HepG2 (cell line): ENCODE measurements at regions not wholly inside any gene's neighbourhood (a gene's known extent, or its start where the extent isn't known, plus 50 kb on each side); places are given as distances from the start of the nearest gene placed in this dataset.

Experiments used
- ATAC-seq: fragments of 200-7000 bp; cut with Tn5 transposase; 3 replicates; pipeline ENCODE4 v1.9.1; 2020; ENCODE audit warnings: mild to moderate bottlenecking, moderate library complexity
- BruUV-seq: library from RNA; stranded (reverse); fragments of 400-500 nt; replicated peaks from 2 replicates; lab custom pipeline; 2021; lab: Mats Ljungman, UMichigan
- CTCF ChIA-PET: fragments of 300-600 bp; formaldehyde crosslinking; extraction: SDS; loops from one replicate; lab custom pipeline; 2021; ENCODE audit warnings: low total read pairs, inconsistent platforms, low intra/inter-chr PET ratio; lab: Yijun Ruan, JAX
- POLR2A ChIA-PET: fragments of 350-600 bp; sonication (Branson Sonifier 250); formaldehyde crosslinking; loops from one replicate; lab custom pipeline; 2020; ENCODE audit warnings: antibody characterized with exemption, inconsistent platforms; lab: Yijun Ruan, JAX
- DNase-seq: peaks from one replicate; pipeline ENCODE4 v3.0.0-alpha.2; 2015; ENCODE audit warnings: low spot score
- FAIRE-seq: peaks from 3 replicates; lab custom pipeline; 2011; peaks lifted over from hg19 to GRCh38; lab: Jason Lieb, UNC
- H2AFZ ChIP-seq: one replicate; pipeline ENCODE4 v1.6.1; 2011; ENCODE audit warnings: low read length, inconsistent platforms
- H3K27ac ChIP-seq: fragments of 300-600 bp; 3 replicates; pipeline ENCODE4 v1.8.0; 2011; ENCODE audit warnings: mixed run types, mild to moderate bottlenecking, mixed read lengths, low read length, inconsistent platforms; ENCODE audit not compliant: insufficient read depth; ENCODE audit errors: extremely low read length
- H3K27me3 ChIP-seq, 2 experiments: fragments of 200-600 bp in 1 of 2; 2 replicates in 1 of 2; 3 replicates in 1 of 2; pipeline versions ENCODE4 v1.6.0 to v1.8.0; 2011; ENCODE audit warnings: low read length in 2 of 2, mild to moderate bottlenecking in 2 of 2, moderate library complexity in 2 of 2, inconsistent platforms in 1 of 2; ENCODE audit not compliant: insufficient read depth in 2 of 2, control insufficient read depth in 1 of 2
- H3K36me3 ChIP-seq, 2 experiments: fragments of 200-600 bp in 1 of 2; replicated peaks in 1 of 2; 2 replicates in 1 of 2; 3 replicates in 1 of 2; pipeline versions ENCODE4 v1.5.1 to v1.8.0; 2011; ENCODE audit warnings: low read length in 2 of 2, inconsistent platforms in 1 of 2; ENCODE audit not compliant: insufficient read depth in 2 of 2, control insufficient read depth in 1 of 2
- H3K4me1 ChIP-seq: 2 replicates; pipeline ENCODE4 v1.5.1; 2012; ENCODE audit warnings: low read length, inconsistent platforms; ENCODE audit not compliant: insufficient read depth
- H3K4me2 ChIP-seq: 2 replicates; pipeline ENCODE4 v1.6.0; 2011; ENCODE audit warnings: low read depth, low read length, inconsistent platforms
- H3K4me3 ChIP-seq, 3 experiments: fragments of 200-600 bp in 1 of 3; sonication (generic), shearing (Covaris generic) in 1 of 3; replicated peaks in 1 of 3; 2 replicates each; pipeline ENCODE4 v1.5.1; 2011 to 2016; ENCODE audit warnings: low read length in 3 of 3, inconsistent platforms in 2 of 3, low read depth in 2 of 3, mild to moderate bottlenecking in 2 of 3, control low read depth in 1 of 3, mixed read lengths in 1 of 3; ENCODE audit not compliant: insufficient read depth in 1 of 3
- H3K79me2 ChIP-seq: one replicate; pipeline ENCODE4 v1.6.1; 2011; ENCODE audit warnings: low read length, inconsistent platforms; ENCODE audit not compliant: insufficient read depth
- H3K9ac ChIP-seq: 2 replicates; pipeline ENCODE4 v1.6.0; 2011; ENCODE audit warnings: mild to moderate bottlenecking, low read depth, low read length, inconsistent platforms; ENCODE audit not compliant: insufficient read depth
- H3K9me3 ChIP-seq: 2 replicates; pipeline ENCODE4 v1.5.1; 2012; ENCODE audit warnings: mild to moderate bottlenecking, low read length
- H4K20me1 ChIP-seq: 2 replicates; pipeline ENCODE4 v1.6.0; 2011; ENCODE audit warnings: inconsistent platforms, mild to moderate bottlenecking, low read length, moderate library complexity; ENCODE audit not compliant: insufficient read depth
- CBFB ChIP-seq: sonication (generic); formaldehyde crosslinking; IDR thresholded peaks from 2 replicates; pipeline ENCODE4 v1.4.0; 2020; ENCODE audit warnings: missing genetic modification reagents
- ETV6 ChIP-seq: sonication (generic); formaldehyde crosslinking; conservative IDR thresholded peaks from 2 replicates; pipeline ENCODE4 v1.4.0; 2020; ENCODE audit warnings: missing genetic modification reagents
- HNRNPLL ChIP-seq: fragments of 200-400 bp; formaldehyde crosslinking; IDR thresholded peaks from 2 replicates; pipeline ENCODE4 v1.6.1; 2017; ENCODE audit warnings: mild to moderate bottlenecking, low read depth, low read length; ENCODE audit not compliant: poor library complexity, severe bottlenecking
- MLLT10 ChIP-seq: sonication (generic); formaldehyde crosslinking; IDR thresholded peaks from 2 replicates; pipeline ENCODE4 v1.4.0; 2020; ENCODE audit warnings: missing genetic modification reagents
- NCOA5 ChIP-seq: sonication (generic); formaldehyde crosslinking; IDR thresholded peaks from 2 replicates; pipeline ENCODE4 v1.4.0; 2020; ENCODE audit warnings: missing genetic modification reagents
- TBL1XR1 ChIP-seq: fragments of 150-350 bp; IDR thresholded peaks from 2 replicates; pipeline ENCODE4 v1.6.1; 2014; ENCODE audit warnings: borderline replicate concordance, low read length; ENCODE audit not compliant: partially characterized antibody
- ZNF619 ChIP-seq: sonication (generic); formaldehyde crosslinking; IDR thresholded peaks from 2 replicates; pipeline ENCODE4 v1.4.0; 2020; ENCODE audit warnings: mild to moderate bottlenecking, missing genetic modification reagents
- ZNF839 ChIP-seq: sonication (generic); formaldehyde crosslinking; IDR thresholded peaks from 2 replicates; pipeline ENCODE4 v1.4.0; 2020; ENCODE audit warnings: missing genetic modification reagents, mild to moderate bottlenecking, borderline replicate concordance
- WGBS: methylation state at CpG from one replicate; pipeline ENCODE4 v1.1.6; 2017; ENCODE audit warnings: low lambda C conversion rate; 5-methylcytosine and 5-hydroxymethylcytosine counted together
- in situ Hi-C: cut with HindIII; loops from 2 replicates; pipeline ENCODE4 v1.10.0; 2017; ENCODE audit warnings: low pct_unique_long_range_greater_than_20kb; ENCODE audit not compliant: extremely low pct_ligation_motif_present
- intact Hi-C: fragments of 100-400 bp; cut with micrococcal nuclease; formaldehyde crosslinking; loops from one replicate; pipeline ENCODE4 v1.10.0; 2022; ENCODE audit not compliant: unreplicated experiment
- TF ChIP-seq, protein P1 (sequence below): sonication (generic); formaldehyde crosslinking; IDR thresholded peaks from 2 replicates; pipeline ENCODE4 v1.9.0; 2022; ENCODE audit warnings: missing genetic modification reagents, mild to moderate bottlenecking, borderline replicate concordance

GRCh38 chr2:43126817-43127207, 99.6 kb downstream of the ZFP36L2 start:
- H3K36me3 ChIP-seq: no peaks in the 10 kb centered on the region
- DNase-seq: no peak
- CTCF ChIA-PET: interaction anchor here (0.7 to 1.9 kb wide), 8 partner anchors 101 to 415 kb away, joined by 3 to 10 read pairs (median 6); no protein-coding TSS in a partner anchor
- peaks cover 53% of the 10 kb centered on the region for H3K4me1 ChIP-seq
- intact Hi-C loops: loop anchor here (1.0 to 5.0 kb wide), 4 partner anchors 105 to 411 kb away; no protein-coding TSS in a partner anchor
- H3K79me2 ChIP-seq: no peaks in the 10 kb centered on the region
- H3K4me3 ChIP-seq: no peak overlapping the region
- H3K27ac ChIP-seq: no peak overlapping the region
- no TSS peak for BruUV-seq
- H3K9me3 ChIP-seq: no peaks in the 10 kb centered on the region
- whole genome bisulfite sequencing: 95% methylated on average over 14 of the region's 14 CpGs
- no peak for ATAC-seq
- H3K9ac ChIP-seq: no peak overlapping the region
- in situ Hi-C loops: loop anchor here (5.0 kb wide), 3 partner anchors 100 to 355 kb away; partner anchors contain the start of gene ZFP36L2
- POLR2A ChIA-PET: interaction anchor here (0.9 to 6.3 kb wide), 4 partner anchors 93 to 151 kb away, joined by 3 to 46 read pairs (median 4); partner anchors contain the start of gene ZFP36L2
- H4K20me1 ChIP-seq: no peaks in the 10 kb centered on the region
- H2AFZ ChIP-seq: no peak overlapping the region
- FAIRE-seq: no peak
- H3K27me3 ChIP-seq: no peaks in the 10 kb centered on the region
- TF ChIP-seq CBFB (CRISPR knock-in tag): 0 out of 2 replicates have a peak, but pooled peaks have one; percentile 34
- TF ChIP-seq HNRNPLL: peak; percentile 7
- no peak for TF ChIP-seq TBL1XR1
- TF ChIP-seq MLLT10 (CRISPR knock-in tag): no peak
- TF ChIP-seq, protein P1, sequence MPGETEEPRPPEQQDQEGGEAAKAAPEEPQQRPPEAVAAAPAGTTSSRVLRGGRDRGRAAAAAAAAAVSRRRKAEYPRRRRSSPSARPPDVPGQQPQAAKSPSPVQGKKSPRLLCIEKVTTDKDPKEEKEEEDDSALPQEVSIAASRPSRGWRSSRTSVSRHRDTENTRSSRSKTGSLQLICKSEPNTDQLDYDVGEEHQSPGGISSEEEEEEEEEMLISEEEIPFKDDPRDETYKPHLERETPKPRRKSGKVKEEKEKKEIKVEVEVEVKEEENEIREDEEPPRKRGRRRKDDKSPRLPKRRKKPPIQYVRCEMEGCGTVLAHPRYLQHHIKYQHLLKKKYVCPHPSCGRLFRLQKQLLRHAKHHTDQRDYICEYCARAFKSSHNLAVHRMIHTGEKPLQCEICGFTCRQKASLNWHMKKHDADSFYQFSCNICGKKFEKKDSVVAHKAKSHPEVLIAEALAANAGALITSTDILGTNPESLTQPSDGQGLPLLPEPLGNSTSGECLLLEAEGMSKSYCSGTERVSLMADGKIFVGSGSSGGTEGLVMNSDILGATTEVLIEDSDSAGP (CRISPR knock-in tag): peak; percentile 62; the same call in 1 of the 2 replicates
- TF ChIP-seq ETV6 (CRISPR knock-in tag): 0 out of 2 replicates have a peak, but pooled peaks have one; percentile 13
- TF ChIP-seq NCOA5 (CRISPR knock-in tag): no peak
- 0 out of 2 replicates have a peak, but pooled peaks have one; percentile 3 for TF ChIP-seq ZNF839 (CRISPR knock-in tag)
- TF ChIP-seq ZNF619 (CRISPR knock-in tag): no peak
- no peak overlapping the region for H3K4me2 ChIP-seq
